A549 (cell line): ENCODE measurements at regions not wholly inside any gene's neighbourhood (a gene's known extent, or its start where the extent isn't known, plus 50 kb on each side); places are given as distances from the start of the nearest gene placed in this dataset.

Source experiments
- ATAC-seq, 2 experiments: fragments of 200-7000 bp in 1 of 2; fragments of >200 bp in 1 of 2; cut with Nextera tagmentation in 1 of 2; cut with Tn5 transposase in 1 of 2; 3 replicates each; pipeline versions ENCODE4 v1.8.0 to v1.9.1; 2018 to 2020; ENCODE audit warnings: mild to moderate bottlenecking in 1 of 2, moderate library complexity in 1 of 2
- CTCF ChIA-PET: fragments of 300-600 bp; sonication (Branson Sonifier 250); formaldehyde crosslinking; extraction: SDS; loops from one replicate; lab custom pipeline; 2021; ENCODE audit warnings: antibody characterized with exemption, inconsistent platforms; lab: Yijun Ruan, JAX
- POLR2A ChIA-PET: fragments of 350-600 bp; formaldehyde crosslinking; extraction: SDS; loops from one replicate; lab custom pipeline; 2021; ENCODE audit warnings: antibody characterized with exemption, inconsistent platforms; lab: Yijun Ruan, JAX
- DNase-seq, 2 experiments: peaks; one replicate each; pipeline versions ENCODE4 v3.0.0 to v3.0.0-alpha.2; 2011 to 2016; ENCODE audit warnings: low read depth in 1 of 2, low spot score in 1 of 2
- FAIRE-seq: peaks from 2 replicates; lab custom pipeline; 2011; peaks lifted over from hg19 to GRCh38; lab: Jason Lieb, UNC
- H3K27ac ChIP-seq, 2 experiments: fragments of >200 bp; sonication (Bioruptor Twin); formaldehyde crosslinking; 3 replicates each; pipeline ENCODE4 v1.5.1; 2016 to 2017
- H3K4me1 ChIP-seq: fragments of >200 bp; sonication (Bioruptor Twin); formaldehyde crosslinking; 3 replicates; pipeline ENCODE4 v1.6.1; 2016
- H3K4me2 ChIP-seq: fragments of >200 bp; sonication (Bioruptor Twin); formaldehyde crosslinking; 3 replicates; pipeline ENCODE4 v1.6.1; 2016
- H3K4me3 ChIP-seq: fragments of >200 bp; sonication (Bioruptor Twin); formaldehyde crosslinking; 3 replicates; pipeline ENCODE4 v1.5.1; 2016
- H3K9me3 ChIP-seq: fragments of >200 bp; sonication (Bioruptor Twin); formaldehyde crosslinking; 3 replicates; pipeline ENCODE4 v1.6.1; 2016
- ATOH8 ChIP-seq: fragments of 250-450 bp; sonication (Bioruptor Pico); IDR thresholded peaks from 2 replicates; pipeline ENCODE4 v1.5.0; 2020; ENCODE audit warnings: low read depth, mild to moderate bottlenecking, moderate library complexity
- BHLHE40 ChIP-seq: IDR thresholded peaks from 2 replicates; pipeline ENCODE4 v1.6.1; 2012; ENCODE audit warnings: low read depth, low read length, inconsistent platforms
- CEBPB ChIP-seq, 2 experiments: fragments of >200 bp in 1 of 2; sonication (Bioruptor Twin) in 1 of 2; formaldehyde crosslinking in 1 of 2; IDR thresholded peaks; 2 replicates each; pipeline ENCODE4 v1.6.1; 2012 to 2016
- CHD2 ChIP-seq: fragments of 150-350 bp; IDR thresholded peaks from 2 replicates; pipeline ENCODE4 v1.6.1; 2014; ENCODE audit warnings: low read length; ENCODE audit not compliant: partially characterized antibody
- CHD4 ChIP-seq: fragments of 200-600 bp; sonication (generic); IDR thresholded peaks from 2 replicates; pipeline ENCODE4 v1.6.1; 2016; ENCODE audit warnings: antibody characterized with exemption, mild to moderate bottlenecking, borderline replicate concordance
- E2F6 ChIP-seq: IDR thresholded peaks from 2 replicates; pipeline ENCODE4 v1.6.1; 2012; ENCODE audit warnings: low read depth, borderline replicate concordance
- ELK1 ChIP-seq: fragments of 150-350 bp; IDR thresholded peaks from 2 replicates; pipeline ENCODE4 v1.6.1; 2014; ENCODE audit warnings: low read depth, mild to moderate bottlenecking, low read length
- FOSB ChIP-seq: fragments of 250-450 bp; sonication (Bioruptor Pico); IDR thresholded peaks from 2 replicates; pipeline ENCODE4 v1.5.0; 2020; ENCODE audit warnings: mild to moderate bottlenecking, moderate library complexity
- HEYL ChIP-seq: fragments of 250-450 bp; sonication (Bioruptor Pico); IDR thresholded peaks from 2 replicates; pipeline ENCODE4 v1.8.0; 2021; ENCODE audit warnings: mild to moderate bottlenecking, moderate library complexity
- HMGXB4 ChIP-seq: fragments of 250-450 bp; sonication (Bioruptor Pico); IDR thresholded peaks from 2 replicates; pipeline ENCODE4 v1.5.0; 2021; ENCODE audit warnings: mild to moderate bottlenecking, moderate library complexity, borderline replicate concordance
- HOXB5 ChIP-seq: fragments of 250-450 bp; sonication (Bioruptor Pico); IDR thresholded peaks from 2 replicates; pipeline ENCODE4 v1.5.0; 2020; ENCODE audit warnings: mild to moderate bottlenecking, moderate library complexity
- NPAS2 ChIP-seq: fragments of 250-450 bp; sonication (Bioruptor Pico); IDR thresholded peaks from 2 replicates; pipeline ENCODE4 v1.8.0; 2022; ENCODE audit warnings: mild to moderate bottlenecking, moderate library complexity, borderline replicate concordance
- RAD21 ChIP-seq, 2 experiments: fragments of >200 bp in 1 of 2; sonication (Bioruptor Twin) in 1 of 2; formaldehyde crosslinking in 1 of 2; IDR thresholded peaks in 1 of 2; conservative IDR thresholded peaks in 1 of 2; 2 replicates in 1 of 2; 3 replicates in 1 of 2; pipeline ENCODE4 v1.6.1; 2012 to 2018; ENCODE audit warnings: inconsistent platforms in 1 of 2
- RARB ChIP-seq: fragments of 250-450 bp; sonication (Bioruptor Pico); IDR thresholded peaks from 2 replicates; pipeline ENCODE4 v1.8.0; 2021; ENCODE audit warnings: mild to moderate bottlenecking, moderate library complexity
- REST ChIP-seq: fragments of 200-600 bp; sonication (generic); IDR thresholded peaks from 2 replicates; pipeline ENCODE4 v1.6.1; 2016; ENCODE audit warnings: antibody characterized with exemption, mild to moderate bottlenecking, moderate library complexity
- RNF2 ChIP-seq: fragments of 200-600 bp; sonication (generic); IDR thresholded peaks from 2 replicates; pipeline ENCODE4 v1.6.1; 2016; ENCODE audit warnings: low read depth, mild to moderate bottlenecking, antibody characterized with exemption, moderate library complexity, borderline replicate concordance
- TP53 ChIP-seq: fragments of 250-450 bp; sonication (Bioruptor Pico); IDR thresholded peaks from 2 replicates; pipeline ENCODE4 v1.5.0; 2021; ENCODE audit warnings: mild to moderate bottlenecking, moderate library complexity
- USF2 ChIP-seq: fragments of 450-650 bp; IDR thresholded peaks from 2 replicates; pipeline ENCODE4 v1.6.1; 2014; ENCODE audit warnings: antibody characterized with exemption
- WGBS: methylation state at CpG from one replicate; pipeline ENCODE4 v1.1.6; 2017; ENCODE audit errors: missing lambda C conversion rate; 5-methylcytosine and 5-hydroxymethylcytosine counted together

- TF ChIP-seq ATOH8, result no peak
Observed at GRCh38 chr16:9316008-9316407, 224.6 kb downstream of the HAPSTR1 start (continued).

GRCh38 chr16:9316615-9317014 lies 225.2 kb downstream of the HAPSTR1 start:
- 0% methylated on average over 2 of the region's 2 CpGs for WGBS
- H3K4me1 ChIP-seq, result no peaks in the 10 kb centered on the region
- no peak for FAIRE-seq
- no peak for TF ChIP-seq ELK1
- TF ChIP-seq, all 56 proteins: peak for 0
- Histone ChIP-seq H3K27ac (no peak overlapping the region), H3K4me2 (no peak overlapping the region), H3K9me3 (no peaks in the 10 kb centered on the region), H3K4me3 (no peak overlapping the region)
- CTCF ChIA-PET, result interaction anchor here (0.6 kb wide), 1 partner anchor 460 kb away, joined by 3 read pairs; no protein-coding TSS in a partner anchor
- DNase-seq (no peak), ATAC-seq (no peak)
- POLR2A ChIA-PET, result no interaction called here

- no peaks in the 10 kb centered on the region for H3K9me3 ChIP-seq
- DNase-seq, result peak in 1 of 2 experiments; percentile 7
- H3K4me2 ChIP-seq, result no peak overlapping the region
- CTCF ChIA-PET, result no interaction called here
- H3K4me3 ChIP-seq, result no peak overlapping the region
- FAIRE-seq, result no peak
- 3% methylated on average over 2 of the region's 2 CpGs for WGBS
- H3K4me1 ChIP-seq, result no peaks in the 10 kb centered on the region
- TF ChIP-seq RARB (CRISPR knock-in tag) (no peak), USF2 (0 out of 2 replicates have a peak, but pooled peaks have one; percentile 11)
- no peak; a peak in 1 of 6 replicates for ATAC-seq
- POLR2A ChIA-PET, result no interaction called here
- H3K27ac ChIP-seq, result no peak overlapping the region
Observed at GRCh38 chr16:9318764-9319163, 227.3 kb downstream of the HAPSTR1 start.

GRCh38 chr16:9322769-9323168 lies 231.3 kb downstream of the HAPSTR1 start:
- no peak overlapping the region for H3K4me3 ChIP-seq
- no peaks in the 10 kb centered on the region for H3K9me3 ChIP-seq
- ChIA-PET POLR2A (no interaction called here), CTCF (no interaction called here)
- ATAC-seq (no peak), FAIRE-seq (no peak)
- WGBS, result 9% methylated on average over 3 of the region's 3 CpGs
- TF ChIP-seq RARB (CRISPR knock-in tag), result no peak
- TF ChIP-seq HEYL (CRISPR knock-in tag), result no peak
- TF ChIP-seq FOSB, result no peak
- TF ChIP-seq, all 56 proteins: peak for 0
- no peak for DNase-seq
- no peak overlapping the region for H3K4me2 ChIP-seq
- no peak overlapping the region for H3K27ac ChIP-seq
- no peaks in the 10 kb centered on the region for H3K4me1 ChIP-seq

GRCh38 chr16:9323170-9323569 lies 231.7 kb downstream of the HAPSTR1 start:
- no peak for ATAC-seq
- no peak for DNase-seq
- no peak overlapping the region for H3K4me3 ChIP-seq
- CTCF ChIA-PET, result no interaction called here
- no peak for FAIRE-seq
- WGBS, result 34% methylated on average over 4 of the region's 4 CpGs
- H3K27ac ChIP-seq, result no peak overlapping the region
- no peaks in the 10 kb centered on the region for H3K9me3 ChIP-seq
- H3K4me2 ChIP-seq, result no peak overlapping the region
- no peaks in the 10 kb centered on the region for H3K4me1 ChIP-seq
- POLR2A ChIA-PET, result no interaction called here
- TF ChIP-seq RAD21 (conservative IDR thresholded peaks at IDR 0.05 in 1 of 2, IDR thresholded peaks at IDR 0.05 in 1 of 2), result no peak
- no peak for TF ChIP-seq BHLHE40
- no peak for TF ChIP-seq NPAS2
- TF ChIP-seq REST, result no peak
- no peak for TF ChIP-seq TP53 (CRISPR knock-in tag)
- TF ChIP-seq HOXB5 (CRISPR knock-in tag), result no peak
- TF ChIP-seq CHD4, result no peak
- no peak for TF ChIP-seq HMGXB4
- no peak for TF ChIP-seq CHD2
- no peak for TF ChIP-seq CEBPB (IDR thresholded peaks at IDR 0.05)
- TF ChIP-seq E2F6, result no peak
- no peak for TF ChIP-seq RNF2
